Fibroblast of skin of scalp (primary cell): ENCODE measurements at regions not wholly inside any gene's neighbourhood (a gene's known extent, or its start where the extent isn't known, plus 50 kb on each side); places are given as distances from the start of the nearest gene placed in this dataset.
A peak's percentile ranks its signal among the peaks of the same experiment; 100 is the strongest.

Experiments
- DNase-seq: peaks from one replicate; pipeline ENCODE4 v3.0.0-alpha.2; 2013

- no peak for DNase-seq
Measured at GRCh38 chr6:25013246-25013645, 77.5 kb upstream of the RIPOR2 start.

- DNase-seq, result no peak
Measured at GRCh38 chr6:25014369-25014768, 78.6 kb upstream of the RIPOR2 start.

- peak; percentile 53 for DNase-seq
Measured at GRCh38 chr6:25014791-25015560, 79.2 kb upstream of the RIPOR2 start.

- DNase-seq, result peak; percentile 61
Measured at GRCh38 chr6:25016014-25016720, 80.4 kb upstream of the RIPOR2 start.

- no peak for DNase-seq
Measured at GRCh38 chr6:25017486-25017885, 81.7 kb upstream of the RIPOR2 start.

- peak; percentile 45 for DNase-seq
Measured at GRCh38 chr6:25017932-25018567, 82.3 kb upstream of the RIPOR2 start.

GRCh38 chr6:25018568-25018954 lies 82.8 kb upstream of the RIPOR2 start:
- DNase-seq, result no peak

- DNase-seq, result peak; percentile 53
Measured at GRCh38 chr6:25022140-25022553, 86.4 kb upstream of the RIPOR2 start.

GRCh38 chr6:25023781-25024180 lies 88.0 kb upstream of the RIPOR2 start:
- no peak for DNase-seq

GRCh38 chr6:25024821-25025220 lies 89.1 kb upstream of the RIPOR2 start:
- DNase-seq, result no peak

GRCh38 chr6:25025248-25025918 lies 89.6 kb upstream of the RIPOR2 start:
- DNase-seq, result no peak

GRCh38 chr6:25025919-25026301 lies 90.2 kb upstream of the RIPOR2 start:
- DNase-seq, result no peak

- DNase-seq, result no peak
Measured at GRCh38 chr6:25026723-25027122, 91.0 kb upstream of the RIPOR2 start.

GRCh38 chr6:25027221-25027916 lies 91.6 kb upstream of the RIPOR2 start:
- no peak for DNase-seq

GRCh38 chr6:25028328-25028727 lies 92.6 kb upstream of the RIPOR2 start:
- no peak for DNase-seq

GRCh38 chr6:25032934-25033333 lies 97.2 kb upstream of the RIPOR2 start:
- DNase-seq, result no peak

GRCh38 chr6:25034431-25034921 lies 98.7 kb upstream of the RIPOR2 start:
- DNase-seq, result no peak

GRCh38 chr6:25035174-25035511 lies 99.4 kb upstream of the RIPOR2 start:
- no peak for DNase-seq

GRCh38 chr6:25035512-25036435 lies 100.0 kb upstream of the RIPOR2 start:
- DNase-seq, result no peak

GRCh38 chr6:25036461-25036860 lies 100.7 kb upstream of the RIPOR2 start:
- no peak for DNase-seq

- DNase-seq, result no peak
Measured at GRCh38 chr6:25038300-25038699, 102.5 kb upstream of the RIPOR2 start.
